Esophagus muscularis mucosa (tissue), 4 donors: ENCODE measurements at regions not wholly inside any gene's neighbourhood (a gene's known extent, or its start where the extent isn't known, plus 50 kb on each side); places are given as distances from the start of the nearest gene placed in this dataset.
"Not testable (repeated sequence)": the region's sequence is repeated elsewhere in the genome, so short reads cannot be mapped to it uniquely, and the experiment has no call there.

Source experiments
- DNase-seq: peaks from one replicate; pipeline ENCODE4 v3.0.0-alpha.2; 2017; ENCODE audit errors: extremely low spot score
- H3K27ac ChIP-seq, 4 donors: fragments of 200-600 bp; sonication (generic); replicated peaks in 1 of 4; 1 replicate in 3 of 4; 2 replicates in 1 of 4; pipeline ENCODE4 v1.5.1; 2016 to 2019; ENCODE audit warnings: mild to moderate bottlenecking in 1 of 4
- H3K27me3 ChIP-seq, 4 donors: fragments of 200-600 bp; sonication (generic); one replicate each; pipeline versions ENCODE4 v1.5.1 to v1.6.0; 2016 to 2019
- H3K36me3 ChIP-seq, 4 donors: fragments of 200-600 bp; sonication (generic); one replicate each; pipeline ENCODE4 v1.5.1; 2016 to 2019
- H3K4me1 ChIP-seq, 4 donors: fragments of 200-600 bp; sonication (generic); one replicate each; pipeline ENCODE4 v1.5.1; 2016 to 2019
- H3K4me3 ChIP-seq, 4 donors: fragments of 200-600 bp; sonication (generic); 1 replicate in 2 of 4; 2 replicates in 2 of 4; pipeline ENCODE4 v1.5.1; 2016 to 2019; ENCODE audit warnings: mild to moderate bottlenecking in 4 of 4, moderate library complexity in 1 of 4
- H3K9me3 ChIP-seq, 4 donors: fragments of 200-600 bp; sonication (generic); 1 replicate in 3 of 4; 2 replicates in 1 of 4; pipeline ENCODE4 v1.5.1; 2016 to 2019
- EP300 ChIP-seq: sonication (generic); formaldehyde crosslinking; IDR thresholded peaks from one replicate; pipeline ENCODE4 v1.6.1; 2017; ENCODE audit warnings: antibody characterized with exemption
- POLR2A ChIP-seq: fragments of 450-650 bp; IDR thresholded peaks from one replicate; pipeline ENCODE4 v1.6.1; 2017; ENCODE audit warnings: antibody characterized with exemption, moderate library complexity, mild to moderate bottlenecking, low read depth
- POLR2AphosphoS5 ChIP-seq, 2 donors: sonication (generic); formaldehyde crosslinking; IDR thresholded peaks; one replicate each; pipeline ENCODE4 v1.6.1; 2017; ENCODE audit warnings: antibody characterized with exemption in 2 of 2
- WGBS: methylation state at CpG from one replicate; pipeline ENCODE4 v1.1.5; 2018; 5-methylcytosine and 5-hydroxymethylcytosine counted together
- intact Hi-C: fragments of 100-400 bp; cut with DNase I; formaldehyde crosslinking; loops from one replicate; pipeline ENCODE4 v1.15.1; 2023
- TF ChIP-seq, protein P1 (sequence below), 3 experiments: fragments of 200-600 bp in 2 of 3; fragments of 450-650 bp in 1 of 3; sonication (generic) in 2 of 3; IDR thresholded peaks; one replicate each; pipeline ENCODE4 v1.5.1; 2017 to 2019; ENCODE audit warnings: antibody characterized with exemption in 3 of 3, mild to moderate bottlenecking in 2 of 3, moderate library complexity in 1 of 3

DNA sequence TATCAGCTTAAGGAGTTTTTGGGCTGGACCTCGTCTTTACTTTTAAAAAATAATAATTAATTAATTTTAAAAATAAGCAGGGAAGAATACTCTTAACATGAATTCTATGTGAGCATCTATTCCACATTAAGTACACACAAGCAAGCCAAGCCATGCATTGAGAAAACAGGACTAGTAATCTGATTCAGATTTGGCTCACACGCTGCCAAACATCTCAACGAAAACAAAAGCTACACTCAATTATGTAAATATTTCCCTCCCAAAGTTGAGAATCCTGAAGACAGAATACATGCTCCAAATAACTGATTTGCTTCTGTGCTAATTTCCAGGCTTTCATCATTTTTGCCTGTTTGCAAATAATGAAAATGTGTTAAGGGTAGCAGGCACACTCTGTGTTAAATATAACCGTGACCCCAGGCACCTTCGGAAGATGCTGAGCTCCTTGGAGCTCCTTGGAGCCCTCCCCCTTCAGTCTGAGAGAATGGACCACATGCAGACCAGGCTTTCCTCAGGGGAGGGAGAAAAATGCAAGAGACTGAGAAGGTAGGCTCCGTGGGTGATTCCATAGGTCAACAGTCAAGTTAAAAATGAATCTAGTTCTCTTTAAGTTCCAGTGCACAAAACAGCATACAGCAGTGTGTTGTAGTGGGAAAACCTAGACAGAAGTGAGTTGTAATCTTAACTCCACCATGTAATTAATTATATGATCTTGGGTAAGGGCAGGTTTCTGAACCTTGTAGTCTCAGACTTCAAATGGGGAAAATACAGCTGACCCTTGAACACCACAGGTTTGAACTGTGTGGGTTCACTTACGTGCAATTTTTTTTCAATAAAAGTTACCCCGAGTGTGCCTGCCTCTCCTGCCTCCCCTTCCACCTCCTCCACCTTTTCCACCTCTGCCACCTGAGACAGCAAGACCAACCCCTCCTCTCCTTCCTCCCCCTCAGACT is 161.3 kb upstream of the RREB1 start:
- DNase-seq = no peak
- Histone ChIP-seq H3K4me1 (peaks cover 0 to 3% (median 0%) of the 10 kb centered on the region in 4 donors), H3K27me3 (no peaks in the 10 kb centered on the region), H3K4me3 (no peak overlapping the region), H3K9me3 (peaks cover 0 to 10% (median 8%) of the 10 kb centered on the region in 4 donors), H3K36me3 (no peaks in the 10 kb centered on the region), H3K27ac (no peak overlapping the region)
- intact Hi-C loops = no loop called here
- 61% methylated on average over 8 of the region's 8 CpGs for WGBS
- TF ChIP-seq EP300 = no peak
- TF ChIP-seq, protein P1, sequence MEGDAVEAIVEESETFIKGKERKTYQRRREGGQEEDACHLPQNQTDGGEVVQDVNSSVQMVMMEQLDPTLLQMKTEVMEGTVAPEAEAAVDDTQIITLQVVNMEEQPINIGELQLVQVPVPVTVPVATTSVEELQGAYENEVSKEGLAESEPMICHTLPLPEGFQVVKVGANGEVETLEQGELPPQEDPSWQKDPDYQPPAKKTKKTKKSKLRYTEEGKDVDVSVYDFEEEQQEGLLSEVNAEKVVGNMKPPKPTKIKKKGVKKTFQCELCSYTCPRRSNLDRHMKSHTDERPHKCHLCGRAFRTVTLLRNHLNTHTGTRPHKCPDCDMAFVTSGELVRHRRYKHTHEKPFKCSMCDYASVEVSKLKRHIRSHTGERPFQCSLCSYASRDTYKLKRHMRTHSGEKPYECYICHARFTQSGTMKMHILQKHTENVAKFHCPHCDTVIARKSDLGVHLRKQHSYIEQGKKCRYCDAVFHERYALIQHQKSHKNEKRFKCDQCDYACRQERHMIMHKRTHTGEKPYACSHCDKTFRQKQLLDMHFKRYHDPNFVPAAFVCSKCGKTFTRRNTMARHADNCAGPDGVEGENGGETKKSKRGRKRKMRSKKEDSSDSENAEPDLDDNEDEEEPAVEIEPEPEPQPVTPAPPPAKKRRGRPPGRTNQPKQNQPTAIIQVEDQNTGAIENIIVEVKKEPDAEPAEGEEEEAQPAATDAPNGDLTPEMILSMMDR (IDR thresholded peaks at IDR 0.05) = no peak
- no peak for TF ChIP-seq POLR2A
- no peak for TF ChIP-seq POLR2AphosphoS5 (IDR thresholded peaks at IDR 0.05)

DNA sequence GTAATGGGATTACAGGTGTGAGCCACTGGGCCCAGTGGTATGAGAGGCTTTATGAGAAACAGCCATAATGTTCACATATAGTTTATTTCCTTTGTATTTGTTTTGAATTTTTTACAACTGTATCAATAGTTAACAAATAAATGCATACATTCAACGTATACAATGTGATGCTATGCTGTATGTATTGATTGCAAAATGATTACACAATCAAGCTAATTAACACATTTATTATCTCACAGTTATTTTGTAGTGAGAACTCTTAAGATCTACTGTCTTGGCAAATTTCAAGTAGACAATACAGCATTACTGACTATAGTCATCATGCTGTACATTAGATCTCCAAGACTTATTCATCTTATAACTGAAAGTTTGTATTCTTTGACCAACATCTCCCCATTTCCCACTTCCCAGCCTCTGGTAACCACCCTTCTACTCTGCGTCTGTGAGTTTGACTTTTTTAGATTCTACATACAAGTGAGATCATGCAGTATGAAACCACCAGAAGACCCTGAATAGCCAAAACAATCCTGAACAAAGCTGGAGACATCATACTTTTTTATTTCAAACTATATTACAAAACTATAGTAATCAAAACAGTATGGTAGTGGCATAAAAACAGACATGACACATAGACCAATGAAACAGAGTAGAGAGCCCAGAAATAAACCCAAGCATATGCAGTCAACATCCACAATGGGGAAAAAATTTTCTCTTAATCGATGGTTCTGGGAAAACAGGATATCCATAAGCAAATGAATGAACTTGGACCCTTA is 157.2 kb upstream of the RREB1 start:
- Histone ChIP-seq H3K4me3 (no peak overlapping the region), H3K27ac (no peak overlapping the region), H3K4me1 (no peaks in the 10 kb centered on the region), H3K9me3 (peaks cover 0 to 17% (median 10%) of the 10 kb centered on the region in 4 donors), H3K27me3 (no peaks in the 10 kb centered on the region), H3K36me3 (no peaks in the 10 kb centered on the region)
- TF ChIP-seq POLR2AphosphoS5 (IDR thresholded peaks at IDR 0.05) = no peak
- no peak for TF ChIP-seq EP300
- TF ChIP-seq, protein P1 (IDR thresholded peaks at IDR 0.05) = no peak
- TF ChIP-seq POLR2A = no peak
- DNase-seq = no peak
- 94% methylated on average over 3 of the region's 3 CpGs for WGBS
- intact Hi-C loops = no loop called here

DNA sequence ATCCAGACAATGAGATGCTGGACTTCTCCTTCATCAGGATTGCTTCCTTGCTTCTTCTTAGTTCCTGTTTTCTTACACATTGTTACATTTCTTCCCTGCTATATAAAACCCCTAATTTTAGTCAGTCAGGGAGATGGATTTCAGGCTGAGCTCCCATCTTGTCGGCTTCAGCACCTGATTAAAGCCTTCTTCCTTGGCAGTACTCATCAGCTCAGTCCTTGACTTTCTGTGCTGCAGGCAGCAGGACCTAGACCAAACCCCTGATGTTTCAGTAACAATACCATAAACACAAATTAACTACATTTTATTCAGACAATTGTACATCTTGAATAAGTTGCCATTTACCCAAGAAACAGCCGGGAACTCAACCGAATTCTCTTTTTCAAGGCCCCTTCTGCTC is 156.4 kb upstream of the RREB1 start:
- H3K27me3 ChIP-seq = no peaks in the 10 kb centered on the region
- peaks cover 0 to 17% (median 10%) of the 10 kb centered on the region in 4 donors for H3K9me3 ChIP-seq
- no peak for TF ChIP-seq EP300
- no peak for TF ChIP-seq POLR2AphosphoS5 (IDR thresholded peaks at IDR 0.05)
- TF ChIP-seq, protein P1 (IDR thresholded peaks at IDR 0.05) = no peak
- no peak for TF ChIP-seq POLR2A
- H3K4me3 ChIP-seq = no peak overlapping the region
- no peak for DNase-seq
- H3K36me3 ChIP-seq = no peaks in the 10 kb centered on the region
- no peaks in the 10 kb centered on the region for H3K4me1 ChIP-seq
- H3K27ac ChIP-seq = no peak overlapping the region
- intact Hi-C loops = no loop called here
- 97% methylated on average over 3 of the region's 3 CpGs for WGBS

DNA sequence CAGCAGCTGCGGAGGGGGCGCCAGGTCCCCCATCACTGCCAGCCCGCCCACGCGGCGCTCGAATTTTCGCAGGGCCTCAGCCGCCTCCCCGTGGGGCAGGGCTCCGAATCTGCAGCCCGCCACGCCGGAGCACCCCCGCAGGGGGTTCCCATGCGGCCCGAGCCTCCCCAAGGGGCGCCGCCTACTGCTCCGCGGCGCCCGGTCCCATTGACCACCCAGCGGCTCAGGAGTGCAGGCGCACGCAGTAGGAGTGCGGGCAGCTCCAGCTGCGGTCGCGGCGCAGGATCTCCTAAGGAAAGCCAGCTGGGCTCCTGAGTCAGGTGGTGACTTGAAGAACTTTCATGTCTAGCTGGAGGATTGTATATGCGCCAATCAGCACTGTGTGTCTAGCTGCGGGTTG is 155.3 kb upstream of the RREB1 start:
- DNase-seq = no peak
- no peaks in the 10 kb centered on the region for H3K4me1 ChIP-seq
- no peaks in the 10 kb centered on the region for H3K36me3 ChIP-seq
- no peaks in the 10 kb centered on the region for H3K27me3 ChIP-seq
- H3K4me3 ChIP-seq = no peak overlapping the region
- WGBS = 92% methylated on average over 12 of the region's 33 CpGs
- H3K27ac ChIP-seq = no peak overlapping the region
- no peak for TF ChIP-seq EP300
- TF ChIP-seq, protein P1 (IDR thresholded peaks at IDR 0.05) = no peak
- no peak for TF ChIP-seq POLR2AphosphoS5 (IDR thresholded peaks at IDR 0.05)
- no peak for TF ChIP-seq POLR2A
- peaks cover 0 to 17% (median 10%) of the 10 kb centered on the region in 4 donors for H3K9me3 ChIP-seq
- intact Hi-C loops = no loop called here

DNA sequence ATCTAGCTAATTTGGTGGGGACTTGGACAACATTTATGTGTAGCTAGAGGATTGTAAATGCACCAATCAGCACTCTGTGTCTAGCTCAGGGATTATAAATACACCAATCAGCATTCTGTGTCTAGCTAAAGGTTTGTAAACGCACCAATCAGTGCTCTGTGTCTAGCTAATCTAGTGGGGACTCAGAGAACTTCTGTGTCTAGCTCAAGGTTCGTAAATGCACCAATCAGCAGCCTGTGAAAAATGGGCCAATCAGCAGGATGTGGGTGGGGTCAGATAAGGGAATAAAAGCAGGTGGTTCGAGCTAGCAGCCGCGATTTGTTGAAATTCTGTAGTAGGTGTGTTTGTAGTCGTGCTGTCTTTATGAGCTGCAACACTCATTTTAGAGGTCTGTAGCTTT is 154.8 kb upstream of the RREB1 start:
- H3K36me3 ChIP-seq, H3K4me1 ChIP-seq, DNase-seq, H3K27ac ChIP-seq, H3K4me3 ChIP-seq, H3K27me3 ChIP-seq, intact Hi-C loops: not testable (repeated sequence)
- 96% methylated on average over 6 of the region's 6 CpGs for WGBS
- peaks cover 0 to 17% (median 10%) of the 10 kb centered on the region in 4 donors for H3K9me3 ChIP-seq
